ENCODE measurements at regions not wholly inside any gene's neighbourhood (a gene's known extent, or its start where the extent isn't known, plus 50 kb on each side); places are given as distances from the start of the nearest gene placed in this dataset.

DNA sequence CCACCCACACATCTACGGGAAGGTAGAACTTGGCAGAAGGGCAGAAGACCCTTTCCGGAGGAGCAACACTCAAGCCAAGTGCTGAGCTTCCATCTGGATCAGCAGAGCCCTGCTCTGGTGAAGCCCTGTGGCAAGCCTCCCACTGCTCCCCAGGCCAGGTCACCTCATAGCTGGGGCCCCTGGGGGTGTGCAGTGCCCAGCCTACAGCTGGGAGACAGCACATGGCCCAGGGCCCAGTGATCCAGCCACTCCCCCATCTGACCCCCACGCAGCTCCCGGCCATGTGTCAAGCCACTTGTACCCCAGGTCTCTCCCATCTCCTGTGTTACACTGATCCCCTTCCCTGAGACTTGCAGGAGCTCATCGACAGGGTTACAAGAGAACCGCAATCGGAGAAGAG is 95.7 kb downstream of the RBFOX3 start:
- TF ChIP-seq ZNF384 (IDR thresholded peaks at IDR 0.05) (no peak), ELF4 (IDR thresholded peaks at IDR 0.05) (no peak), HDGF (IDR thresholded peaks at IDR 0.05; ENCODE audit: borderline replicate concordance) (no peak), BHLHE40 (IDR thresholded peaks at IDR 0.05; ENCODE audit: borderline replicate concordance) (no peak), FOXA1 (IDR thresholded peaks at IDR 0.05) (no peak), TARDBP (IDR thresholded peaks at IDR 0.05) (no peak), SUZ12 (IDR thresholded peaks at IDR 0.05) (no peak), FOXK2 (IDR thresholded peaks at IDR 0.05) (no peak)
- TF ChIP-seq, protein P1, sequence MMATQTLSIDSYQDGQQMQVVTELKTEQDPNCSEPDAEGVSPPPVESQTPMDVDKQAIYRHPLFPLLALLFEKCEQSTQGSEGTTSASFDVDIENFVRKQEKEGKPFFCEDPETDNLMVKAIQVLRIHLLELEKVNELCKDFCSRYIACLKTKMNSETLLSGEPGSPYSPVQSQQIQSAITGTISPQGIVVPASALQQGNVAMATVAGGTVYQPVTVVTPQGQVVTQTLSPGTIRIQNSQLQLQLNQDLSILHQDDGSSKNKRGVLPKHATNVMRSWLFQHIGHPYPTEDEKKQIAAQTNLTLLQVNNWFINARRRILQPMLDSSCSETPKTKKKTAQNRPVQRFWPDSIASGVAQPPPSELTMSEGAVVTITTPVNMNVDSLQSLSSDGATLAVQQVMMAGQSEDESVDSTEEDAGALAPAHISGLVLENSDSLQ (IDR thresholded peaks at IDR 0.05) = no peak
- ChIA-PET POLR2A (no interaction called here), CTCF (interaction anchor here (0.6 kb wide), 1 partner anchor 173 kb away, joined by 11 read pairs; no protein-coding TSS in a partner anchor)
- no peak for DNase-seq (ENCODE audit: extremely low spot score)

DNA sequence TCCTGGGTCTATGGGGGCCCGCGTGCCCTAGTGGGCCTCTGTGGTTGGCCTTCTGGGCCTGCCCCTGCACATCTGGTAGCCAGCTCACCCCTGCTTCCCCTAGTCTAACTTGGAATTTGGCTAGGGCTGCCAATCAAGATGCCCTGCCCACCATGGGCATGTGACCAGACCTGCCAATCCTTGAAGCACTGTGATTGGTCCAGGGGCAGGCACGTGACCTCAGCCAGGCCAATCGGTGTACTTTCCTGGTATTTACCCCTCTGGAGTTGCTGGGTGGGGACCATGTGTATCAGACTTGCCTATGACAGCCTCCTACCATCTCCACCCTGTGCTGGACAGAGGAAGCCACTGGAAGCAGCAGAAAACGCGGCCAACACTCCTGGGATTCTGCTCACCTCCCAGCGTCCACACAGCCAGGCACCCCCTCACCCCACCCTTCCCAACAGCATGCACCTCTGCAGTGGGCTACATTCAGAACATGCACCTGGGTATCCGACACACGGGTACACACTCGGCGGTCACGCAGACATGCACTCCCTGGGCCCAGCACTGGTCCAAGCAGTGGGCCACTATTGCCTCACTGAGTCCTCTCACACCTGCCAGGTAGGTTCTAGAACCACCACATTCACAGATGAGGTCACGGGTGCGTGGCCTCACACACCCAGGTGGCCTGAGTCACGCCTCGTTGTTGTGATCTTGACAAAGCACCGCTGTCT is 96.9 kb downstream of the RBFOX3 start:
- POLR2A ChIA-PET = no interaction called here

GRCh38 chr17:79513206-79513605 is 97.6 kb downstream of the RBFOX3 start:
- no peak for DNase-seq (ENCODE audit: extremely low spot score)
- TF ChIP-seq SP1 (IDR thresholded peaks at IDR 0.05) = no peak
- no peak for TF ChIP-seq ELF4 (IDR thresholded peaks at IDR 0.05)
- no peak for TF ChIP-seq TARDBP (IDR thresholded peaks at IDR 0.05)
- TF ChIP-seq BHLHE40 (IDR thresholded peaks at IDR 0.05; ENCODE audit: borderline replicate concordance) = no peak
- no peak for TF ChIP-seq LEF1 (IDR thresholded peaks at IDR 0.05; ENCODE audit: borderline replicate concordance)
- no peak for TF ChIP-seq ARNT (IDR thresholded peaks at IDR 0.05)
- no peak for TF ChIP-seq L3MBTL2 (conservative IDR thresholded peaks at IDR 0.05)
- TF ChIP-seq NFRKB (IDR thresholded peaks at IDR 0.05) = no peak
- TF ChIP-seq HDGF (IDR thresholded peaks at IDR 0.05; ENCODE audit: borderline replicate concordance) = no peak
- TF ChIP-seq CTBP1 (IDR thresholded peaks at IDR 0.05; ENCODE audit: borderline replicate concordance) = no peak
- TF ChIP-seq FOXA1 (IDR thresholded peaks at IDR 0.05) = no peak
- TF ChIP-seq FOXK2 (IDR thresholded peaks at IDR 0.05) = no peak
- TF ChIP-seq FOXM1 (IDR thresholded peaks at IDR 0.05; ENCODE audit: borderline replicate concordance) = no peak
- TF ChIP-seq ZNF384 (IDR thresholded peaks at IDR 0.05) = no peak
- TF ChIP-seq SUZ12 (IDR thresholded peaks at IDR 0.05) = no peak
- TF ChIP-seq, protein P1 (IDR thresholded peaks at IDR 0.05) = no peak
- CTCF ChIA-PET = no interaction called here
- POLR2A ChIA-PET = no interaction called here

More for the DNA sequence above, 96.9 kb downstream of the RBFOX3 start:
- DNase-seq (ENCODE audit: extremely low spot score) = no peak
- TF ChIP-seq FOXM1 (IDR thresholded peaks at IDR 0.05; ENCODE audit: borderline replicate concordance) = no peak
- TF ChIP-seq, protein P1 (IDR thresholded peaks at IDR 0.05) = peak; percentile 53
- CTCF ChIA-PET = no interaction called here

DNA sequence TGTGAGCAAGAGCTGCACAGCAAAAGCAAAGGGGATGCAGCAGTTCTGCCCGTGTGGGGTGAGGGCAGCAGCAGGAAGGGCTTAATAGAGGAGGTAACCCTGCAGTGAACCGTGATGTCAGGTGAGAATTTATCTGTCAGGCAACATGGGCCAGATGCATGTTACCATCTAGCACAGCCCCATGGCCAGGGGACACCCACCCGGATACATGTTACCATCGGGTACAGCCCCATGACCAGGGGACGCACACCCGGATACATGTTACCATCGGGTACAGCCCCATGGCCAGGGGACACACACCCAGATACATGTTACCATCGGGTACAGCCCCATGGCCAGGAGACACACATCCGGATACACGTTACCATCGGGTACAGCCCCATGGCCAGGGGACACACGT is 99.4 kb downstream of the RBFOX3 start:
- TF ChIP-seq TARDBP (IDR thresholded peaks at IDR 0.05) = no peak
- TF ChIP-seq NFRKB (IDR thresholded peaks at IDR 0.05) = no peak
- no peak for TF ChIP-seq FOXA1 (IDR thresholded peaks at IDR 0.05)
- no peak for TF ChIP-seq CTBP1 (IDR thresholded peaks at IDR 0.05; ENCODE audit: borderline replicate concordance)
- TF ChIP-seq ZNF384 (IDR thresholded peaks at IDR 0.05) = no peak
- no peak for TF ChIP-seq BHLHE40 (IDR thresholded peaks at IDR 0.05; ENCODE audit: borderline replicate concordance)
- TF ChIP-seq, protein P1 (IDR thresholded peaks at IDR 0.05) = no peak
- no peak for TF ChIP-seq HDGF (IDR thresholded peaks at IDR 0.05; ENCODE audit: borderline replicate concordance)
- TF ChIP-seq L3MBTL2 (conservative IDR thresholded peaks at IDR 0.05) = no peak
- no peak for TF ChIP-seq LEF1 (IDR thresholded peaks at IDR 0.05; ENCODE audit: borderline replicate concordance)
- TF ChIP-seq SP1 (IDR thresholded peaks at IDR 0.05) = no peak
- no peak for TF ChIP-seq SUZ12 (IDR thresholded peaks at IDR 0.05)
- no peak for TF ChIP-seq FOXM1 (IDR thresholded peaks at IDR 0.05; ENCODE audit: borderline replicate concordance)
- no peak for TF ChIP-seq ARNT (IDR thresholded peaks at IDR 0.05)
- no peak for TF ChIP-seq ELF4 (IDR thresholded peaks at IDR 0.05)
- no peak for TF ChIP-seq FOXK2 (IDR thresholded peaks at IDR 0.05)
- ChIA-PET POLR2A (no interaction called here), CTCF (no interaction called here)
- DNase-seq (ENCODE audit: extremely low spot score) = no peak

- ChIA-PET POLR2A (no interaction called here), CTCF (no interaction called here)
- DNase-seq (ENCODE audit: extremely low spot score) = no peak
- no peak for TF ChIP-seq HDGF (IDR thresholded peaks at IDR 0.05; ENCODE audit: borderline replicate concordance)
- no peak for TF ChIP-seq CTBP1 (IDR thresholded peaks at IDR 0.05; ENCODE audit: borderline replicate concordance)
- TF ChIP-seq FOXA1 (IDR thresholded peaks at IDR 0.05) = no peak
- TF ChIP-seq, protein P1 (IDR thresholded peaks at IDR 0.05) = no peak
- no peak for TF ChIP-seq L3MBTL2 (conservative IDR thresholded peaks at IDR 0.05)
- no peak for TF ChIP-seq SUZ12 (IDR thresholded peaks at IDR 0.05)
- TF ChIP-seq LEF1 (IDR thresholded peaks at IDR 0.05; ENCODE audit: borderline replicate concordance) = no peak
- TF ChIP-seq SP1 (IDR thresholded peaks at IDR 0.05) = no peak
- no peak for TF ChIP-seq TARDBP (IDR thresholded peaks at IDR 0.05)
- TF ChIP-seq BHLHE40 (IDR thresholded peaks at IDR 0.05; ENCODE audit: borderline replicate concordance) = no peak
- TF ChIP-seq FOXM1 (IDR thresholded peaks at IDR 0.05; ENCODE audit: borderline replicate concordance) = no peak
- TF ChIP-seq ARNT (IDR thresholded peaks at IDR 0.05) = no peak
- no peak for TF ChIP-seq ELF4 (IDR thresholded peaks at IDR 0.05)
Measured at GRCh38 chr17:79510071-79510470, 100.8 kb downstream of the RBFOX3 start.
